Lower leg skin (tissue), 4 donors: ENCODE measurements at regions not wholly inside any gene's neighbourhood (a gene's known extent, or its start where the extent isn't known, plus 50 kb on each side); places are given as distances from the start of the nearest gene placed in this dataset.

Experiments
- DNase-seq, 2 donors: peaks; one replicate each; pipeline ENCODE4 v3.0.0-alpha.2; 2019; ENCODE audit warnings: low spot score in 2 of 2
- H3K4me3 ChIP-seq: fragments of 200-600 bp; sonication (generic); 2 replicates; pipeline ENCODE4 v1.5.1; 2017; ENCODE audit warnings: mild to moderate bottlenecking, low read depth; ENCODE audit not compliant: poor library complexity, severe bottlenecking
- POLR2A ChIP-seq, 2 donors: fragments of 450-650 bp; IDR thresholded peaks; one replicate each; pipeline ENCODE4 v1.6.1; 2016 to 2017; ENCODE audit warnings: antibody characterized with exemption in 2 of 2, mild to moderate bottlenecking in 1 of 2, moderate library complexity in 1 of 2
- WGBS, 2 donors: methylation state at CpG; one replicate each; pipeline ENCODE4 v1.1.5; 2018; 5-methylcytosine and 5-hydroxymethylcytosine counted together
- intact Hi-C: fragments of 100-400 bp; cut with DNase I; formaldehyde crosslinking; loops from one replicate; pipeline ENCODE4 v1.15.0; 2023; ENCODE audit warnings: low total_unique reads
- TF ChIP-seq, protein P1 (sequence below), 3 donors: fragments of 450-650 bp; IDR thresholded peaks; one replicate each; pipeline ENCODE4 v1.5.1; 2016; ENCODE audit warnings: antibody characterized with exemption in 3 of 3, mild to moderate bottlenecking in 3 of 3, moderate library complexity in 2 of 3

DNA sequence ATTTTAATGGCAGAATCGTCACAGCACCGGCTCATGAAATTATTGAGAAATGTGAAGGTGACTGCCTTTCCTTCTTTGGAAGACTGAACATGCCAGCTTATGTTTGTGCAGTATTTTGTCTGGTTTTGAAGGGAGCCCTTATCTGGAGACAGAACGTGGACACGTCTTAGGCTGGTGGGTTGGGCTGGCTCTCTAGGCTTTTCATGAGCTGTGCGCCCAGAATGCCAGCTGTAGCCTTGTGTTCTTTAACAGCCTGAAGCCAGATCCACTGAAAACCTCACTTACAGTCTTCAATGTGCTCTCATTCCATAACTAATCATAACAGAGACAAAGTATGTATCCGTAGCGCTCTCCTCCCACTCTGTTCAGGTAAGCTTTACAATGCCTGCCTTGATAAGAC, 184.4 kb upstream of the HTR2A start:
- TF ChIP-seq, protein P1, sequence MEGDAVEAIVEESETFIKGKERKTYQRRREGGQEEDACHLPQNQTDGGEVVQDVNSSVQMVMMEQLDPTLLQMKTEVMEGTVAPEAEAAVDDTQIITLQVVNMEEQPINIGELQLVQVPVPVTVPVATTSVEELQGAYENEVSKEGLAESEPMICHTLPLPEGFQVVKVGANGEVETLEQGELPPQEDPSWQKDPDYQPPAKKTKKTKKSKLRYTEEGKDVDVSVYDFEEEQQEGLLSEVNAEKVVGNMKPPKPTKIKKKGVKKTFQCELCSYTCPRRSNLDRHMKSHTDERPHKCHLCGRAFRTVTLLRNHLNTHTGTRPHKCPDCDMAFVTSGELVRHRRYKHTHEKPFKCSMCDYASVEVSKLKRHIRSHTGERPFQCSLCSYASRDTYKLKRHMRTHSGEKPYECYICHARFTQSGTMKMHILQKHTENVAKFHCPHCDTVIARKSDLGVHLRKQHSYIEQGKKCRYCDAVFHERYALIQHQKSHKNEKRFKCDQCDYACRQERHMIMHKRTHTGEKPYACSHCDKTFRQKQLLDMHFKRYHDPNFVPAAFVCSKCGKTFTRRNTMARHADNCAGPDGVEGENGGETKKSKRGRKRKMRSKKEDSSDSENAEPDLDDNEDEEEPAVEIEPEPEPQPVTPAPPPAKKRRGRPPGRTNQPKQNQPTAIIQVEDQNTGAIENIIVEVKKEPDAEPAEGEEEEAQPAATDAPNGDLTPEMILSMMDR (IDR thresholded peaks at IDR 0.05), result no peak
- TF ChIP-seq POLR2A (IDR thresholded peaks at IDR 0.05), result no peak
- DNase-seq, result no peak
- H3K4me3 ChIP-seq, result no peak overlapping the region
- intact Hi-C loops, result no loop called here
- 62 to 77% methylated on average over 7 of the region's 7 CpGs for WGBS, 2 donors

DNA sequence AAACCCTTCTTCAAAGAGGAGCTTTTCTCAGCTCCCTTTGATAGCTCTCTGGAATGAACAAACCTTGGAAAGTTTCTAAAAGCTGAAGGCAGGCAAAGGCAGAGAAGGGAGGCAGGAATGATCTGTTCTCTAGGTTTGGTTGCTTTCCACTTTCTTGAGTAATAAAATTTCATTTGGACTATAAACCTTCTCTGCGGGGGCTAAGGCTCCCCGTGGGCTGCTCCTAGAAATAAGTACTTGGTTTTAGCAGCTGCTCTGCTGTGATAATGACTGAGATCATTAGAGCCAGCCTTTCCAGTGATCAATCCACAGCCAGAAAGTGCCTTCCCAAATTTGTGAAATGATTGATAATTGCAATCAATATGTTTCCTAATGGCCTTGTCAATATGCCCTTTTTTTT, 183.8 kb upstream of the HTR2A start:
- intact Hi-C loops, result no loop called here
- TF ChIP-seq POLR2A (IDR thresholded peaks at IDR 0.05), result no peak
- TF ChIP-seq, protein P1 (IDR thresholded peaks at IDR 0.05), result no peak

DNA sequence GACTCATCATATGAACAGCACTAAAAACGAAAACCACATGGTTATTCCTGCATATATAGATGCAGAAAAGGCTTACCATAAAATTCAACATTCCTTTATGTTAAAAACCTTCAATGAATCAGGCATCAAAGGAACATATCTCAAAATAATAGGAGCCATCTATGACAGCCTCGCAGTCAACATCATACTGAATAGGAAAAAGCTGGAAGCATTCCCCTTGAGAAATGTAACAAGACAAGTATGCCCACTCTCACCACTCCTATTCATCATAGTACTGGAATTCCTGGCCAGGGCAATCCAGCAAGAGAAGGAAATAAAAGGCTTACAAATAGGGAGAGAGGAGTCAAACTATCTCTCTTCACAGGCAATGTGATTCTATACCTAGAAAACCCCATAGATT, 179.6 kb upstream of the HTR2A start:
- intact Hi-C loops, result no loop called here
- no peak for TF ChIP-seq POLR2A (IDR thresholded peaks at IDR 0.05)
- TF ChIP-seq, protein P1 (IDR thresholded peaks at IDR 0.05), result no peak
- DNase-seq, result no peak
- 50 to 51% methylated on average over 2 of the region's 2 CpGs for WGBS, 2 donors
- H3K4me3 ChIP-seq, result no peak overlapping the region

More for the DNA sequence above, 183.8 kb upstream of the HTR2A start:
- no peak for DNase-seq
- H3K4me3 ChIP-seq, result no peak overlapping the region
- WGBS, 2 donors, result 45 to 61% methylated on average over 2 of the region's 2 CpGs

DNA sequence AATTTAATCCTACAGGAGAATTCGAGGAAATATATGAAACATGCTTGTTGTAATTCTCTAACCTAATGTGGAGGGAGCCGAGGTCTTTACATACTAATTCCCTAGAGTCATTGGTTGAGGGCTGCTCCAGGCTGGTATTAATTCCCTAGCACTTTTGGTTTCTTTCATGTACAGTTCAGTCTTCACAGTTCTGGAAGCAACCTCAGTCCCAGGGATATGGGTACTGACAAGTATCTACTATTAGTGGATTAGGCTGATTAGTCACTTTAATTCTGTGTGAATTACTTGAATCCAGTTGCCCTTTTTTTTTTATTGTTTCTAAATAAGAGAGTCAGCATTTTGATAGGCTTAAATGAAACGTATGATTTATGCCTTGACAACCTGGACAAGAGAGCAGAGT, 172.3 kb upstream of the HTR2A start:
- 70% methylated on average over 3 of the region's 3 CpGs for WGBS, 2 donors
- no peak for TF ChIP-seq POLR2A (IDR thresholded peaks at IDR 0.05)
- TF ChIP-seq, protein P1 (IDR thresholded peaks at IDR 0.05), result no peak
- DNase-seq, result no peak
- intact Hi-C loops, result no loop called here
- H3K4me3 ChIP-seq, result no peak overlapping the region

DNA sequence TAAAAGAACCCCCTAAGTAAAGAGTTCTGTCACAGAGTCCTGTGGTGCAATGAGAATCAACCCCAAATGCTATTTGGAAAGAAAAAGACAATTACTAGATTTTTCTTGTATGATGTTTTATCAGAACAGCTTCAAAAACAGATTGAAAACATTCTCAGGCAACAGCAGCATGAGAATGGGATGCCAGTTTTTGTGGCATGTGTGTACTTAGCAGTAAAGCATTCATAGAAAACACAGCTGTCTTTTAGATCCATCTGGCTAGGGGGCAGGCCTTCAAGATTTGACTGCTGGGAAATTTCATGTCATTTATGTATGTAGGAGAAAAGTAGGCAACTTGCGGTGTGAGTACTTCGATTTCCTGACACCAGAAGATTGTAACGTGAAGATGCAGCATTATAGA, 170.5 kb upstream of the HTR2A start:
- intact Hi-C loops, result no loop called here
- WGBS, 2 donors, result 77 to 80% methylated on average over 3 of the region's 3 CpGs
- no peak for DNase-seq
- no peak overlapping the region for H3K4me3 ChIP-seq
- TF ChIP-seq, protein P1 (IDR thresholded peaks at IDR 0.05), result no peak
- TF ChIP-seq POLR2A (IDR thresholded peaks at IDR 0.05), result no peak

DNA sequence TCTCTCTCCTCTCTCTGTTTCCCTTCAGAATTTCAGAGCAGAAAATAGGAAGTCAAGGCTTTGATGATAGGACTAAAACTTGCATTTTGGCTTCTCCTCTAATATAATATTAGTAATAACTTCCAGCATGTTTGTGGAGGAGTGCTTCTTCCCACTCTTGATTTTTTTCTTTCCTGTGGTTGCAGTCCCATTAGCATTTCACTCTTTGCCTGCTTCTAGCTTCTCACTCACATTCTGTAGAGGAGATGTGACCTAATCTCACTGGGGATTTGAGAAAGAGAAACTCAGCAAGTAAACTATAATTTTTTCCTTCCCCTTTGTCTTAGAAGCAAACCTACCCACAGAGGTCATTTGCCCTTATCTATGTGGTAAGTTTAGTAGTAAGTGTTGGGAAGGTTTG, 169.4 kb upstream of the HTR2A start:
- H3K4me3 ChIP-seq, result no peak overlapping the region
- intact Hi-C loops, result no loop called here
- no peak for DNase-seq
- no peak for TF ChIP-seq POLR2A (IDR thresholded peaks at IDR 0.05)
- TF ChIP-seq, protein P1 (IDR thresholded peaks at IDR 0.05), result no peak
